PC-3 (cell line): ENCODE measurements at regions not wholly inside any gene's neighbourhood (a gene's known extent, or its start where the extent isn't known, plus 50 kb on each side); places are given as distances from the start of the nearest gene placed in this dataset.

Experiments used
- EZH2 ChIP-seq: fragments of 300-600 bp; sonication (generic); IDR thresholded peaks from one replicate; pipeline ENCODE4 v1.6.1; 2017; ENCODE audit warnings: antibody characterized with exemption, mild to moderate bottlenecking, low read length; ENCODE audit not compliant: unreplicated experiment
- TF ChIP-seq, protein P1 (sequence below): fragments of 300-600 bp; sonication (generic); conservative IDR thresholded peaks from 2 replicates; pipeline ENCODE4 v1.5.1; 2017; ENCODE audit warnings: antibody characterized with exemption, low read depth, mild to moderate bottlenecking, low read length

DNA sequence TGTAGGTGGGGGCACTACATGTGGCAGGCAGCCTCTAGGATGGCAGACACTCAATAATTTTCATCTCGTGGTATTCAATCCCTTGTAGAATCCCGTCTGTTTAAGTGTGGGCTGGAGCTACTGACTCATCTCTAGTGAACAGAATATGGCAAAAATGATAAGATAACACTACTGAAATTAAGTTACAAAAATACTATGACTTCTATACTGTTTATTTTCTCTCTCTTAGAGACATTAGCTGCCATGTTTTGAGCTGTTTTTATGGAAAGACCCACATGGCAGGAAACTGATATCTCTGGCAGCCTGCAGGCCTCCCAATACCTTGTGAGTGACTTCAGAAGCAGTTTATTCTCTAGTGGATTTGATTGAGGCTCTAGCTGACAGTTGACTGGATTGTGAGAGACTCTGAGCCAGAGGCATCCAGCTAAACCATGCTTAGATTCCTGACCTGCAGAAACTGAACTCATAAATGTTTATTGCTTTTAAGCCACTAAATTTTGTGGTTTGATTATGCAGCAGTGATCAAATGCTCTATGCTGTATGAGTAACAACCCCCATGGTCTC, 298.8 kb upstream of the CTSO start:
- TF ChIP-seq EZH2 = no peak
- TF ChIP-seq, protein P1, sequence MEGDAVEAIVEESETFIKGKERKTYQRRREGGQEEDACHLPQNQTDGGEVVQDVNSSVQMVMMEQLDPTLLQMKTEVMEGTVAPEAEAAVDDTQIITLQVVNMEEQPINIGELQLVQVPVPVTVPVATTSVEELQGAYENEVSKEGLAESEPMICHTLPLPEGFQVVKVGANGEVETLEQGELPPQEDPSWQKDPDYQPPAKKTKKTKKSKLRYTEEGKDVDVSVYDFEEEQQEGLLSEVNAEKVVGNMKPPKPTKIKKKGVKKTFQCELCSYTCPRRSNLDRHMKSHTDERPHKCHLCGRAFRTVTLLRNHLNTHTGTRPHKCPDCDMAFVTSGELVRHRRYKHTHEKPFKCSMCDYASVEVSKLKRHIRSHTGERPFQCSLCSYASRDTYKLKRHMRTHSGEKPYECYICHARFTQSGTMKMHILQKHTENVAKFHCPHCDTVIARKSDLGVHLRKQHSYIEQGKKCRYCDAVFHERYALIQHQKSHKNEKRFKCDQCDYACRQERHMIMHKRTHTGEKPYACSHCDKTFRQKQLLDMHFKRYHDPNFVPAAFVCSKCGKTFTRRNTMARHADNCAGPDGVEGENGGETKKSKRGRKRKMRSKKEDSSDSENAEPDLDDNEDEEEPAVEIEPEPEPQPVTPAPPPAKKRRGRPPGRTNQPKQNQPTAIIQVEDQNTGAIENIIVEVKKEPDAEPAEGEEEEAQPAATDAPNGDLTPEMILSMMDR = no peak
